DND-41 (cell line): ENCODE measurements at regions not wholly inside any gene's neighbourhood (a gene's known extent, or its start where the extent isn't known, plus 50 kb on each side); places are given as distances from the start of the nearest gene placed in this dataset.

ENCODE experiments used
- EZH2 ChIP-seq: IDR thresholded peaks from 3 replicates; pipeline ENCODE4 v1.6.1; 2012; ENCODE audit warnings: borderline replicate concordance, low read depth, mild to moderate bottlenecking, moderate library complexity, low read length, inconsistent platforms; ENCODE audit not compliant: severe bottlenecking
- TF ChIP-seq, protein P1 (sequence below): IDR thresholded peaks from 2 replicates; pipeline ENCODE4 v1.5.1; 2012; ENCODE audit warnings: borderline replicate concordance, low read length, moderate library complexity, mild to moderate bottlenecking; ENCODE audit not compliant: poor library complexity, severe bottlenecking; ENCODE audit errors: extremely low read depth

DNA sequence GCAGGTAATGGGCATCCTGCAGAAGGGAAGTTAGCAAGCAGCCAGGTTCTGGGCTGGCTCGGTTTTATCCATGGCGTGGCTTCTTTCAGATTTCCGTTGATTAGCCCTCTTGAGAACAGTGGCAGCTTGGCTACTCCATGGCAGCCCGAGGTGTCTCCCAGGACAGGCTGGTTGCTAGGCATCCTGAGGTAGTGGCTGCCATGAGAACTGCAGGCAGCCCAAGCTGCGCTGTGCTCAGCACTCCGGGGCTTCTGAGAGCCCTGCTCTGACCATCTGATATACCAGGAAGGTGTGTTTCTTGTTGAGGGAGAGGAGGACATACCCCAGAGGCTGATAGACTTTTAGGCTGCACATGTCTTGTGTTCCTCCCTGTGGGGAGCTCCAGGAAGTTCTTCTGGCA, 253.4 kb upstream of the CASK start:
- TF ChIP-seq, protein P1, sequence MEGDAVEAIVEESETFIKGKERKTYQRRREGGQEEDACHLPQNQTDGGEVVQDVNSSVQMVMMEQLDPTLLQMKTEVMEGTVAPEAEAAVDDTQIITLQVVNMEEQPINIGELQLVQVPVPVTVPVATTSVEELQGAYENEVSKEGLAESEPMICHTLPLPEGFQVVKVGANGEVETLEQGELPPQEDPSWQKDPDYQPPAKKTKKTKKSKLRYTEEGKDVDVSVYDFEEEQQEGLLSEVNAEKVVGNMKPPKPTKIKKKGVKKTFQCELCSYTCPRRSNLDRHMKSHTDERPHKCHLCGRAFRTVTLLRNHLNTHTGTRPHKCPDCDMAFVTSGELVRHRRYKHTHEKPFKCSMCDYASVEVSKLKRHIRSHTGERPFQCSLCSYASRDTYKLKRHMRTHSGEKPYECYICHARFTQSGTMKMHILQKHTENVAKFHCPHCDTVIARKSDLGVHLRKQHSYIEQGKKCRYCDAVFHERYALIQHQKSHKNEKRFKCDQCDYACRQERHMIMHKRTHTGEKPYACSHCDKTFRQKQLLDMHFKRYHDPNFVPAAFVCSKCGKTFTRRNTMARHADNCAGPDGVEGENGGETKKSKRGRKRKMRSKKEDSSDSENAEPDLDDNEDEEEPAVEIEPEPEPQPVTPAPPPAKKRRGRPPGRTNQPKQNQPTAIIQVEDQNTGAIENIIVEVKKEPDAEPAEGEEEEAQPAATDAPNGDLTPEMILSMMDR, result no peak
- TF ChIP-seq EZH2, result no peak
